ENCODE measurements at regions not wholly inside any gene's neighbourhood (a gene's known extent, or its start where the extent isn't known, plus 50 kb on each side); places are given as distances from the start of the nearest gene placed in this dataset.

- TF ChIP-seq E2F5 (CRISPR knock-in tag; IDR thresholded peaks at IDR 0.05), result no peak
- no peak for TF ChIP-seq GABPB1 (CRISPR knock-in tag; IDR thresholded peaks at IDR 0.05)
- TF ChIP-seq RORB (CRISPR knock-in tag; IDR thresholded peaks at IDR 0.05), result no peak
- TF ChIP-seq, protein P1, sequence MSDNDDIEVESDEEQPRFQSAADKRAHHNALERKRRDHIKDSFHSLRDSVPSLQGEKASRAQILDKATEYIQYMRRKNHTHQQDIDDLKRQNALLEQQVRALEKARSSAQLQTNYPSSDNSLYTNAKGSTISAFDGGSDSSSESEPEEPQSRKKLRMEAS (CRISPR knock-in tag; IDR thresholded peaks at IDR 0.05), result no peak
- no peak for TF ChIP-seq NFYB (CRISPR knock-in tag; conservative IDR thresholded peaks at IDR 0.05; ENCODE audit: low read depth)
- no peak for TF ChIP-seq NR3C1 (CRISPR knock-in tag; conservative IDR thresholded peaks at IDR 0.05; ENCODE audit: low read depth)
Measured at GRCh38 chr6:11291582-11291981, 59.1 kb upstream of the NEDD9 start (continued).

DNA sequence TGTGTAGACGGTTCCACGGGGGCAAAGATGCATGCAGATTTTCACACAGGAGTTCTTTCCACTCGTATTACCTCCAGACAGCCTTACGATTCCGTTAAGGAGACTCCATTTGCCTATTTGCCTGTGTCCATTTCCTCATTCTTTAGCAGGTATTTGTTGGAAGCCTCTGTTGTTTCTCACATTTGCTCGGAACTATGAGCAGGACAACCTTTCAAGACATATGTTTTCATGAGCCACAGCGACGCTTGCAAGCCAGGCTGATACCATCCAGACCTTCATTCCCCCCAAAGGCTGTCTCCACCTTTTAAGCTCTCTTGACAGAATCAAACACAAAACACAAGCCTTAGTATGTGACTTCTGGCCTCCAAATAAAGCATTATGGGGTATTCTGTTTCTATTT, 57.6 kb upstream of the NEDD9 start:
- POLR2A ChIA-PET, result no interaction called here
- H3K27me3 Mint-ChIP-seq (ENCODE audit: low read depth), result no peaks in the 10 kb centered on the region; the same call in 1 of the 2 replicates
- H3K4me3 Mint-ChIP-seq, result no peak overlapping the region
- TF ChIP-seq ZBTB21 (CRISPR knock-in tag; IDR thresholded peaks at IDR 0.05; ENCODE audit: borderline replicate concordance) (no peak), ZNF317 (CRISPR knock-in tag; IDR thresholded peaks at IDR 0.05; ENCODE audit: borderline replicate concordance, low read depth) (no peak), PRDM15 (CRISPR knock-in tag; IDR thresholded peaks at IDR 0.05) (no peak), JAZF1 (CRISPR knock-in tag; IDR thresholded peaks at IDR 0.05) (no peak), ZNF219 (CRISPR knock-in tag; IDR thresholded peaks at IDR 0.05; ENCODE audit: borderline replicate concordance) (no peak), NR2C2 (CRISPR knock-in tag; IDR thresholded peaks at IDR 0.05) (no peak), ZNF671 (CRISPR knock-in tag; IDR thresholded peaks at IDR 0.05) (no peak), ELF4 (CRISPR knock-in tag; IDR thresholded peaks at IDR 0.05; ENCODE audit: low read depth) (no peak), TCF7 (CRISPR knock-in tag; IDR thresholded peaks at IDR 0.05; ENCODE audit: low read depth) (no peak), CDX4 (CRISPR knock-in tag; IDR thresholded peaks at IDR 0.05; ENCODE audit: borderline replicate concordance) (no peak), TEAD4 (CRISPR knock-in tag; IDR thresholded peaks at IDR 0.05) (no peak), GABPB1 (CRISPR knock-in tag; IDR thresholded peaks at IDR 0.05) (no peak)
- TF ChIP-seq, protein P2, sequence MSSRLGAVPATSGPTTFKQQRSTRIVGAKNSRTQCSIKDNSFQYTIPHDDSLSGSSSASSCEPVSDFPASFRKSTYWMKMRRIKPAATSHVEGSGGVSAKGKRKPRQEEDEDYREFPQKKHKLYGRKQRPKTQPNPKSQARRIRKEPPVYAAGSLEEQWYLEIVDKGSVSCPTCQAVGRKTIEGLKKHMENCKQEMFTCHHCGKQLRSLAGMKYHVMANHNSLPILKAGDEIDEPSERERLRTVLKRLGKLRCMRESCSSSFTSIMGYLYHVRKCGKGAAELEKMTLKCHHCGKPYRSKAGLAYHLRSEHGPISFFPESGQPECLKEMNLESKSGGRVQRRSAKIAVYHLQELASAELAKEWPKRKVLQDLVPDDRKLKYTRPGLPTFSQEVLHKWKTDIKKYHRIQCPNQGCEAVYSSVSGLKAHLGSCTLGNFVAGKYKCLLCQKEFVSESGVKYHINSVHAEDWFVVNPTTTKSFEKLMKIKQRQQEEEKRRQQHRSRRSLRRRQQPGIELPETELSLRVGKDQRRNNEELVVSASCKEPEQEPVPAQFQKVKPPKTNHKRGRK (CRISPR knock-in tag; IDR thresholded peaks at IDR 0.05; ENCODE audit: borderline replicate concordance), result no peak
- TF ChIP-seq, protein P3, sequence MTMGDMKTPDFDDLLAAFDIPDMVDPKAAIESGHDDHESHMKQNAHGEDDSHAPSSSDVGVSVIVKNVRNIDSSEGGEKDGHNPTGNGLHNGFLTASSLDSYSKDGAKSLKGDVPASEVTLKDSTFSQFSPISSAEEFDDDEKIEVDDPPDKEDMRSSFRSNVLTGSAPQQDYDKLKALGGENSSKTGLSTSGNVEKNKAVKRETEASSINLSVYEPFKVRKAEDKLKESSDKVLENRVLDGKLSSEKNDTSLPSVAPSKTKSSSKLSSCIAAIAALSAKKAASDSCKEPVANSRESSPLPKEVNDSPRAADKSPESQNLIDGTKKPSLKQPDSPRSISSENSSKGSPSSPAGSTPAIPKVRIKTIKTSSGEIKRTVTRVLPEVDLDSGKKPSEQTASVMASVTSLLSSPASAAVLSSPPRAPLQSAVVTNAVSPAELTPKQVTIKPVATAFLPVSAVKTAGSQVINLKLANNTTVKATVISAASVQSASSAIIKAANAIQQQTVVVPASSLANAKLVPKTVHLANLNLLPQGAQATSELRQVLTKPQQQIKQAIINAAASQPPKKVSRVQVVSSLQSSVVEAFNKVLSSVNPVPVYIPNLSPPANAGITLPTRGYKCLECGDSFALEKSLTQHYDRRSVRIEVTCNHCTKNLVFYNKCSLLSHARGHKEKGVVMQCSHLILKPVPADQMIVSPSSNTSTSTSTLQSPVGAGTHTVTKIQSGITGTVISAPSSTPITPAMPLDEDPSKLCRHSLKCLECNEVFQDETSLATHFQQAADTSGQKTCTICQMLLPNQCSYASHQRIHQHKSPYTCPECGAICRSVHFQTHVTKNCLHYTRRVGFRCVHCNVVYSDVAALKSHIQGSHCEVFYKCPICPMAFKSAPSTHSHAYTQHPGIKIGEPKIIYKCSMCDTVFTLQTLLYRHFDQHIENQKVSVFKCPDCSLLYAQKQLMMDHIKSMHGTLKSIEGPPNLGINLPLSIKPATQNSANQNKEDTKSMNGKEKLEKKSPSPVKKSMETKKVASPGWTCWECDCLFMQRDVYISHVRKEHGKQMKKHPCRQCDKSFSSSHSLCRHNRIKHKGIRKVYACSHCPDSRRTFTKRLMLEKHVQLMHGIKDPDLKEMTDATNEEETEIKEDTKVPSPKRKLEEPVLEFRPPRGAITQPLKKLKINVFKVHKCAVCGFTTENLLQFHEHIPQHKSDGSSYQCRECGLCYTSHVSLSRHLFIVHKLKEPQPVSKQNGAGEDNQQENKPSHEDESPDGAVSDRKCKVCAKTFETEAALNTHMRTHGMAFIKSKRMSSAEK (CRISPR knock-in tag; IDR thresholded peaks at IDR 0.05; ENCODE audit: borderline replicate concordance), result no peak
- TF ChIP-seq, protein P4, sequence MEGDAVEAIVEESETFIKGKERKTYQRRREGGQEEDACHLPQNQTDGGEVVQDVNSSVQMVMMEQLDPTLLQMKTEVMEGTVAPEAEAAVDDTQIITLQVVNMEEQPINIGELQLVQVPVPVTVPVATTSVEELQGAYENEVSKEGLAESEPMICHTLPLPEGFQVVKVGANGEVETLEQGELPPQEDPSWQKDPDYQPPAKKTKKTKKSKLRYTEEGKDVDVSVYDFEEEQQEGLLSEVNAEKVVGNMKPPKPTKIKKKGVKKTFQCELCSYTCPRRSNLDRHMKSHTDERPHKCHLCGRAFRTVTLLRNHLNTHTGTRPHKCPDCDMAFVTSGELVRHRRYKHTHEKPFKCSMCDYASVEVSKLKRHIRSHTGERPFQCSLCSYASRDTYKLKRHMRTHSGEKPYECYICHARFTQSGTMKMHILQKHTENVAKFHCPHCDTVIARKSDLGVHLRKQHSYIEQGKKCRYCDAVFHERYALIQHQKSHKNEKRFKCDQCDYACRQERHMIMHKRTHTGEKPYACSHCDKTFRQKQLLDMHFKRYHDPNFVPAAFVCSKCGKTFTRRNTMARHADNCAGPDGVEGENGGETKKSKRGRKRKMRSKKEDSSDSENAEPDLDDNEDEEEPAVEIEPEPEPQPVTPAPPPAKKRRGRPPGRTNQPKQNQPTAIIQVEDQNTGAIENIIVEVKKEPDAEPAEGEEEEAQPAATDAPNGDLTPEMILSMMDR (IDR thresholded peaks at IDR 0.05), result no peak
- peaks cover 3% of the 10 kb centered on the region; the same call in 1 of the 2 replicates for H3K36me3 Mint-ChIP-seq
- CTCF ChIA-PET, result interaction anchor here (0.9 to 1.3 kb wide), 2 partner anchors 12 to 20 kb away, joined by 3 to 5 read pairs; no protein-coding TSS in a partner anchor
- DNase-seq (ENCODE audit: low spot score) (no peak), ATAC-seq (no peak)
- H3K27ac Mint-ChIP-seq, result no peak overlapping the region
- peaks cover 7% of the 10 kb centered on the region for H3K9me3 Mint-ChIP-seq
- H3K4me1 Mint-ChIP-seq, result no peaks in the 10 kb centered on the region

Measured in WTC11 (cell line).